A549 (cell line): ENCODE measurements at regions not wholly inside any gene's neighbourhood (a gene's known extent, or its start where the extent isn't known, plus 50 kb on each side); places are given as distances from the start of the nearest gene placed in this dataset.

ENCODE experiments used
- POLR2A ChIP-seq: IDR thresholded peaks from 2 replicates; pipeline ENCODE4 v1.6.1; 2012; ENCODE audit warnings: mild to moderate bottlenecking, low read length
- TF ChIP-seq, protein P1 (sequence below): fragments of >200 bp; sonication (Bioruptor Twin); formaldehyde crosslinking; IDR thresholded peaks from 3 replicates; pipeline ENCODE4 v1.5.1; 2016
- TF ChIP-seq, protein P2 (sequence below): fragments of 250-450 bp; sonication (Bioruptor Pico); IDR thresholded peaks from 2 replicates; pipeline ENCODE4 v1.5.0; 2021; ENCODE audit warnings: mild to moderate bottlenecking, moderate library complexity, borderline replicate concordance

DNA sequence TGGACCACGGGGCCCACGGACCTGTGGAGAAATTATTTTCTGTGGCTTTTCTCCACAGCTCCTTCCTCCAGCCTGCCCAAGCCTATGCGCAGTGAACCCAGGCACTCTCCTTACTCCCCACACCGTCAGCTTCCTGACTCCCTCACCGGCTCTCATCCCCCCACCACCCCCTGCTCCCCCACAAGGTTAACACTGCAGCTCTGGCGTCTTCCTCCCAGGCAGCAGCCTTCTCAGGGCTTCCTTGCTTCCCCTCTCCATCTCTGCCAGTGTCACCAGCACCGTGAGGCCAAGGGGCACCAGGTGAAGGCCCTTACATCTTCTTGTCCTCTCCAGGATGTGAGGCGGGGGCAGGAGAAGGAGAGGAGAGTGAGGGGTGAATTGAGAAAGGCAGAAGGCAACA, 168.3 kb upstream of the TLE3 start:
- TF ChIP-seq POLR2A: no peak
- TF ChIP-seq, protein P1, sequence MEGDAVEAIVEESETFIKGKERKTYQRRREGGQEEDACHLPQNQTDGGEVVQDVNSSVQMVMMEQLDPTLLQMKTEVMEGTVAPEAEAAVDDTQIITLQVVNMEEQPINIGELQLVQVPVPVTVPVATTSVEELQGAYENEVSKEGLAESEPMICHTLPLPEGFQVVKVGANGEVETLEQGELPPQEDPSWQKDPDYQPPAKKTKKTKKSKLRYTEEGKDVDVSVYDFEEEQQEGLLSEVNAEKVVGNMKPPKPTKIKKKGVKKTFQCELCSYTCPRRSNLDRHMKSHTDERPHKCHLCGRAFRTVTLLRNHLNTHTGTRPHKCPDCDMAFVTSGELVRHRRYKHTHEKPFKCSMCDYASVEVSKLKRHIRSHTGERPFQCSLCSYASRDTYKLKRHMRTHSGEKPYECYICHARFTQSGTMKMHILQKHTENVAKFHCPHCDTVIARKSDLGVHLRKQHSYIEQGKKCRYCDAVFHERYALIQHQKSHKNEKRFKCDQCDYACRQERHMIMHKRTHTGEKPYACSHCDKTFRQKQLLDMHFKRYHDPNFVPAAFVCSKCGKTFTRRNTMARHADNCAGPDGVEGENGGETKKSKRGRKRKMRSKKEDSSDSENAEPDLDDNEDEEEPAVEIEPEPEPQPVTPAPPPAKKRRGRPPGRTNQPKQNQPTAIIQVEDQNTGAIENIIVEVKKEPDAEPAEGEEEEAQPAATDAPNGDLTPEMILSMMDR: no peak
- TF ChIP-seq, protein P2, sequence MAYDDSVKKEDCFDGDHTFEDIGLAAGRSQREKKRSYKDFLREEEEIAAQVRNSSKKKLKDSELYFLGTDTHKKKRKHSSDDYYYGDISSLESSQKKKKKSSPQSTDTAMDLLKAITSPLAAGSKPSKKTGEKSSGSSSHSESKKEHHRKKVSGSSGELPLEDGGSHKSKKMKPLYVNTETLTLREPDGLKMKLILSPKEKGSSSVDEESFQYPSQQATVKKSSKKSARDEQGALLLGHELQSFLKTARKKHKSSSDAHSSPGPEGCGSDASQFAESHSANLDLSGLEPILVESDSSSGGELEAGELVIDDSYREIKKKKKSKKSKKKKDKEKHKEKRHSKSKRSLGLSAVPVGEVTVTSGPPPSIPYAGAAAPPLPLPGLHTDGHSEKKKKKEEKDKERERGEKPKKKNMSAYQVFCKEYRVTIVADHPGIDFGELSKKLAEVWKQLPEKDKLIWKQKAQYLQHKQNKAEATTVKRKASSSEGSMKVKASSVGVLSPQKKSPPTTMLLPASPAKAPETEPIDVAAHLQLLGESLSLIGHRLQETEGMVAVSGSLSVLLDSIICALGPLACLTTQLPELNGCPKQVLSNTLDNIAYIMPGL (CRISPR knock-in tag): no peak
